DOHH2 (cell line): ENCODE measurements at regions not wholly inside any gene's neighbourhood (a gene's known extent, or its start where the extent isn't known, plus 50 kb on each side); places are given as distances from the start of the nearest gene placed in this dataset.

Experiments
- H3F3A ChIP-seq: fragments of 200-600 bp; sonication (generic), shearing (Covaris generic); 2 replicates; pipeline ENCODE4 v1.6.0; 2016; ENCODE audit warnings: antibody characterized with exemption, mild to moderate bottlenecking; ENCODE audit not compliant: control insufficient read depth, insufficient read depth
- H3K27ac ChIP-seq: fragments of 200-600 bp; sonication (generic); 2 replicates; pipeline ENCODE4 v1.5.1; 2014; ENCODE audit warnings: low read depth, mild to moderate bottlenecking, low read length, moderate library complexity
- H3K27me3 ChIP-seq: fragments of 200-600 bp; sonication (generic); 2 replicates; pipeline ENCODE4 v1.6.1; 2014; ENCODE audit warnings: mild to moderate bottlenecking, low read length, mixed read lengths; ENCODE audit not compliant: control insufficient read depth
- H3K36me3 ChIP-seq: fragments of 200-600 bp; sonication (generic); 2 replicates; pipeline ENCODE4 v1.6.1; 2014; ENCODE audit warnings: mild to moderate bottlenecking, low read length, moderate library complexity, mixed read lengths; ENCODE audit not compliant: control insufficient read depth
- H3K4me1 ChIP-seq: fragments of 200-600 bp; sonication (generic); 2 replicates; pipeline ENCODE4 v1.6.1; 2014; ENCODE audit warnings: mild to moderate bottlenecking, low read length, mixed read lengths; ENCODE audit not compliant: control insufficient read depth
- H3K4me2 ChIP-seq: fragments of 200-600 bp; sonication (generic); 2 replicates; pipeline ENCODE4 v1.6.0; 2014; ENCODE audit warnings: mild to moderate bottlenecking, low read length, moderate library complexity
- H3K4me3 ChIP-seq: fragments of 200-600 bp; sonication (generic); 2 replicates; pipeline ENCODE4 v1.5.1; 2014; ENCODE audit warnings: mild to moderate bottlenecking, low read length, mixed read lengths
- H3K79me2 ChIP-seq: fragments of 200-600 bp; sonication (generic); 2 replicates; pipeline ENCODE4 v1.6.1; 2014; ENCODE audit warnings: mild to moderate bottlenecking, low read length, mixed read lengths; ENCODE audit not compliant: control insufficient read depth
- H3K9me2 ChIP-seq: fragments of 200-600 bp; sonication (generic); replicated peaks from 2 replicates; pipeline ENCODE4 v1.6.1; 2014; ENCODE audit warnings: mild to moderate bottlenecking, low read length, mixed read lengths; ENCODE audit not compliant: control insufficient read depth
- H3K9me3 ChIP-seq: fragments of 200-600 bp; sonication (generic); 2 replicates; pipeline ENCODE4 v1.6.1; 2014; ENCODE audit warnings: antibody characterized with exemption, low read length, mixed read lengths; ENCODE audit not compliant: control insufficient read depth, insufficient read depth
- H4K20me1 ChIP-seq: fragments of 200-600 bp; sonication (generic); 2 replicates; pipeline ENCODE4 v1.6.0; 2014; ENCODE audit warnings: low read depth, mild to moderate bottlenecking, antibody characterized with exemption, low read length, moderate library complexity; ENCODE audit not compliant: control insufficient read depth, insufficient read depth
- EZH2phosphoT487 ChIP-seq: fragments of 200-600 bp; sonication (generic); IDR thresholded peaks from 2 replicates; pipeline ENCODE4 v1.6.1; 2017; ENCODE audit warnings: borderline replicate concordance, mild to moderate bottlenecking, antibody characterized with exemption, low read length, moderate library complexity, mixed read lengths
- TF ChIP-seq, protein P1 (sequence below): fragments of 200-600 bp; sonication (generic); IDR thresholded peaks from one replicate; pipeline ENCODE4 v1.5.1; 2014; ENCODE audit warnings: antibody characterized with exemption, mild to moderate bottlenecking, low read depth, low read length; ENCODE audit not compliant: poor library complexity, severe bottlenecking

DNA sequence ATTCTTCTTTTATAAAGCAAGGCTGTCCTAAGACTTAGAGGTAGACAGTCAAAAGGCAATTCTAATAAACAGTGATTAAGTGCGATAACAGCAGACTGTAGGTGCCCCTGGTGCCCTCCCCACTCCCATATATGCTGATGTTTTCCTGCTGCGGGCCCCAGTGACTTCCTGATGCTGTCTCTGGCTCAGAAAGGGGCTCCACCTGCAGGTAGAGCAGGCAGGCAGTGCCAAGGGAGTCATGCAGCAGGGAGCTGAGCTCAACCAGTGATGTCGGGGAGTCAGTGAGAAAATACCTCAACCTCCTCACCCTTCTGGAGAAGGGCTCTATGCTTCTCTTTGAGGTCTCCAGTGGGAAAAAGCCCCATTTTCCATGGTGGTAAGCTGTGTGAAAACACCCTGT lies 126.7 kb upstream of the SSTR4 start:
- H3K27me3 ChIP-seq = no peaks in the 10 kb centered on the region
- H3K9me3 ChIP-seq = no peaks in the 10 kb centered on the region
- TF ChIP-seq EZH2phosphoT487 = no peak
- TF ChIP-seq, protein P1, sequence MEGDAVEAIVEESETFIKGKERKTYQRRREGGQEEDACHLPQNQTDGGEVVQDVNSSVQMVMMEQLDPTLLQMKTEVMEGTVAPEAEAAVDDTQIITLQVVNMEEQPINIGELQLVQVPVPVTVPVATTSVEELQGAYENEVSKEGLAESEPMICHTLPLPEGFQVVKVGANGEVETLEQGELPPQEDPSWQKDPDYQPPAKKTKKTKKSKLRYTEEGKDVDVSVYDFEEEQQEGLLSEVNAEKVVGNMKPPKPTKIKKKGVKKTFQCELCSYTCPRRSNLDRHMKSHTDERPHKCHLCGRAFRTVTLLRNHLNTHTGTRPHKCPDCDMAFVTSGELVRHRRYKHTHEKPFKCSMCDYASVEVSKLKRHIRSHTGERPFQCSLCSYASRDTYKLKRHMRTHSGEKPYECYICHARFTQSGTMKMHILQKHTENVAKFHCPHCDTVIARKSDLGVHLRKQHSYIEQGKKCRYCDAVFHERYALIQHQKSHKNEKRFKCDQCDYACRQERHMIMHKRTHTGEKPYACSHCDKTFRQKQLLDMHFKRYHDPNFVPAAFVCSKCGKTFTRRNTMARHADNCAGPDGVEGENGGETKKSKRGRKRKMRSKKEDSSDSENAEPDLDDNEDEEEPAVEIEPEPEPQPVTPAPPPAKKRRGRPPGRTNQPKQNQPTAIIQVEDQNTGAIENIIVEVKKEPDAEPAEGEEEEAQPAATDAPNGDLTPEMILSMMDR = no peak
- H3K27ac ChIP-seq = no peak overlapping the region
- H3K9me2 ChIP-seq = no peaks in the 10 kb centered on the region
- no peaks in the 10 kb centered on the region for H4K20me1 ChIP-seq
- H3F3A ChIP-seq = no peaks in the 10 kb centered on the region
- H3K4me1 ChIP-seq = no peaks in the 10 kb centered on the region
- no peaks in the 10 kb centered on the region for H3K79me2 ChIP-seq
- H3K36me3 ChIP-seq = no peaks in the 10 kb centered on the region
- no peak overlapping the region for H3K4me3 ChIP-seq
- no peak overlapping the region for H3K4me2 ChIP-seq

DNA sequence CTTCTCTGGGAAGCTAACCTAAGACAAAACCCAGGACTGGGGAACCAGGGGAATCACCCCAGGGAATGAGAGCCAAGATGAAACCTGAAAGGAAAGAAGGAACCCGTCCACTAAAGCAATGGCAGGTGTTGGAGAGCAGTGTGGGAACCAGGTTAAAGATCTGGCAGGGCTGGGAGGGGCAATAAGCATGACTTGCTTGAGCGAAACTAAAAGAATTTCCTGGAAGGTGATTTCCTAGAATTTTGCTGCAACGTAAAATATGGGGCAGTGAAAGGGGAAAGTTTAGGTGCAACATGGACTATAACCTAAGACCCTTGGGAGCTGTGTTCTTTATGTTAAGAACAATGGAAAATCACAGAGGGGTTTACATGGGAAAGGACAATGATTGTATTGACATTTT lies 126.2 kb upstream of the SSTR4 start:
- Histone ChIP-seq H3K27me3 (no peaks in the 10 kb centered on the region), H3F3A (no peaks in the 10 kb centered on the region), H3K9me3 (no peaks in the 10 kb centered on the region), H3K4me1 (no peaks in the 10 kb centered on the region), H3K79me2 (no peaks in the 10 kb centered on the region), H3K4me3 (no peak overlapping the region), H3K4me2 (no peak overlapping the region), H4K20me1 (no peaks in the 10 kb centered on the region), H3K36me3 (no peaks in the 10 kb centered on the region), H3K9me2 (no peaks in the 10 kb centered on the region), H3K27ac (no peak overlapping the region)
- TF ChIP-seq, protein P1 = no peak
- no peak for TF ChIP-seq EZH2phosphoT487

DNA sequence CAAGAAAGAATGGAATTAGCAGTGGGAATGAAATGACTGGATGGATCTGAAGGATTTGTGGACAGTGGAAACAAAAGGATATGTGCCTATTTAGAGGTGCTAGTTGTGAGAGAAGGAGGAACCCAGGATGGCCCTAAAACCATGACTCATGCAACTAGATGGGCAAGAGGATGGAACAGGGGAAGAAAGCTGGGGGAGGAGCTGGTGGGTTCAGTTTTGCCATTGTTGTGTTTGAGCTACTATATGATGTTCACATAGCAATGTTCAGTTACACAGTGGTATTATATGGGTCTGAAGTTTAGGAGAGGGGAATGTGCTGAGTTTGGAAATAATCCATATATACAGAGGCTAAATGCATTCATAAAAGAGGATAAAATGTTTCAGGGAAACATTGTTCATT lies 125.7 kb upstream of the SSTR4 start:
- no peaks in the 10 kb centered on the region for H3K4me1 ChIP-seq
- H3K9me2 ChIP-seq = no peaks in the 10 kb centered on the region
- H3K27me3 ChIP-seq = no peaks in the 10 kb centered on the region
- no peak for TF ChIP-seq EZH2phosphoT487
- TF ChIP-seq, protein P1 = no peak
- no peak overlapping the region for H3K27ac ChIP-seq
- no peak overlapping the region for H3K4me2 ChIP-seq
- H3K9me3 ChIP-seq = no peaks in the 10 kb centered on the region
- no peaks in the 10 kb centered on the region for H3F3A ChIP-seq
- no peaks in the 10 kb centered on the region for H4K20me1 ChIP-seq
- no peak overlapping the region for H3K4me3 ChIP-seq
- no peaks in the 10 kb centered on the region for H3K79me2 ChIP-seq
- H3K36me3 ChIP-seq = no peaks in the 10 kb centered on the region
